KMS-11 (cell line): ENCODE measurements at regions not wholly inside any gene's neighbourhood (a gene's known extent, or its start where the extent isn't known, plus 50 kb on each side); places are given as distances from the start of the nearest gene placed in this dataset.

Source experiments
- H2AFZ ChIP-seq: fragments of 200-600 bp; sonication (generic); 2 replicates; pipeline ENCODE4 v1.6.1; 2016; ENCODE audit warnings: antibody characterized with exemption, mixed run types, low read depth
- H3K27ac ChIP-seq: fragments of 200-600 bp; sonication (generic); 2 replicates; pipeline ENCODE4 v1.6.1; 2016; ENCODE audit warnings: mild to moderate bottlenecking, mixed run types
- H3K27me3 ChIP-seq: fragments of 200-600 bp; sonication (generic); 2 replicates; pipeline ENCODE4 v1.6.1; 2017; ENCODE audit warnings: mild to moderate bottlenecking, low read depth, mixed run types, moderate library complexity; ENCODE audit not compliant: insufficient read depth
- H3K36me3 ChIP-seq: fragments of 200-600 bp; sonication (generic); 2 replicates; pipeline ENCODE4 v1.6.1; 2017; ENCODE audit warnings: mild to moderate bottlenecking, mixed run types; ENCODE audit not compliant: insufficient read depth
- H3K4me1 ChIP-seq: fragments of 200-600 bp; sonication (generic); 2 replicates; pipeline ENCODE4 v1.6.1; 2016; ENCODE audit warnings: mild to moderate bottlenecking, low read depth, mixed run types; ENCODE audit not compliant: poor library complexity, severe bottlenecking
- H3K4me2 ChIP-seq: fragments of 200-600 bp; sonication (generic); 2 replicates; pipeline ENCODE4 v1.7.0; 2016; ENCODE audit warnings: mild to moderate bottlenecking, mixed run types
- H3K4me3 ChIP-seq: fragments of 200-600 bp; sonication (generic); IDR thresholded peaks from 2 replicates; pipeline ENCODE4 v1.6.1; 2017; ENCODE audit warnings: low read depth, low read length, mixed read lengths; ENCODE audit not compliant: insufficient read depth
- H3K79me2 ChIP-seq: fragments of 200-600 bp; sonication (generic); 2 replicates; pipeline ENCODE4 v1.6.1; 2016; ENCODE audit warnings: low read depth, mixed run types; ENCODE audit not compliant: insufficient read depth
- H3K9ac ChIP-seq: fragments of 200-600 bp; sonication (generic); 2 replicates; pipeline ENCODE4 v1.6.1; 2016; ENCODE audit warnings: mild to moderate bottlenecking, mixed run types
- H4K20me1 ChIP-seq: fragments of 200-600 bp; sonication (generic); 2 replicates; pipeline ENCODE4 v1.6.1; 2016; ENCODE audit warnings: mild to moderate bottlenecking, mixed run types; ENCODE audit not compliant: insufficient read depth
- CTCF ChIP-seq: fragments of 200-600 bp; sonication (generic); conservative IDR thresholded peaks from 2 replicates; pipeline ENCODE4 v1.6.1; 2017; ENCODE audit warnings: low read depth, mild to moderate bottlenecking, antibody characterized with exemption, low read length, moderate library complexity, mixed read lengths

GRCh38 chr13:87131611-87132010 is 539.6 kb upstream of the SLITRK5 start:
- TF ChIP-seq CTCF, result no peak
- Histone ChIP-seq H3K4me3 (no peak overlapping the region), H3K4me1 (peaks cover 10% of the 10 kb centered on the region), H3K27ac (no peak overlapping the region), H4K20me1 (no peaks in the 10 kb centered on the region), H3K4me2 (no peak overlapping the region; the same call in 1 of the 2 replicates), H3K79me2 (no peaks in the 10 kb centered on the region), H2AFZ (no peak overlapping the region), H3K27me3 (no peaks in the 10 kb centered on the region), H3K36me3 (no peaks in the 10 kb centered on the region), H3K9ac (no peak overlapping the region)

DNA sequence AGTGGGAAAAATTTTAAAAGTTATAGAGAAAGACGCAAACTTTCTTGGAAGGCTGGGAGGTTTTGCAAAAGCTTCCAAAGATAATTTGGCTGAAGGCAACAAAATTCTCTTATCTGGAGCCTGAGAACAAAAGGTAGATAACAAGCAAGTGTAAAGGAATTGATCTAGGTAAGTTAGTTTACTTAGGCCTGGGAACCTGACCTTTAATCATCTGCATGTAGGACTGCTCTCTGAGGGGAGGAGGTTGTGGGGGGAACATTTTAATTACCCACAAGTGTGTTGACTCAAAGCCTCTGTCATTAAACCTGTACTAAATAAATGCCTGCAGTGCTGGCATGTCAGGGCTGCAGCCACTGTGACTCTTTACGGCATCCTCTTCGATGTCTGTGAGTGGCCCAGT is 532.3 kb upstream of the SLITRK5 start:
- no peak overlapping the region for H2AFZ ChIP-seq
- H3K4me1 ChIP-seq, result no peaks in the 10 kb centered on the region
- H4K20me1 ChIP-seq, result no peaks in the 10 kb centered on the region
- H3K27ac ChIP-seq, result no peak overlapping the region
- H3K79me2 ChIP-seq, result no peaks in the 10 kb centered on the region
- H3K4me2 ChIP-seq, result no peak overlapping the region
- no peaks in the 10 kb centered on the region for H3K36me3 ChIP-seq
- H3K4me3 ChIP-seq, result no peak overlapping the region
- no peak for TF ChIP-seq CTCF
- H3K27me3 ChIP-seq, result no peaks in the 10 kb centered on the region
- no peak overlapping the region for H3K9ac ChIP-seq

- no peak overlapping the region for H3K27ac ChIP-seq
- no peak overlapping the region for H2AFZ ChIP-seq
- H3K9ac ChIP-seq, result no peak overlapping the region
- H3K4me2 ChIP-seq, result no peak overlapping the region
- H3K79me2 ChIP-seq, result no peaks in the 10 kb centered on the region
- H3K4me3 ChIP-seq, result no peak overlapping the region
- no peaks in the 10 kb centered on the region for H3K36me3 ChIP-seq
- H4K20me1 ChIP-seq, result no peaks in the 10 kb centered on the region
- H3K4me1 ChIP-seq, result no peaks in the 10 kb centered on the region
- TF ChIP-seq CTCF, result no peak
- H3K27me3 ChIP-seq, result no peaks in the 10 kb centered on the region
Measured at GRCh38 chr13:87147076-87147475, 524.1 kb upstream of the SLITRK5 start.

DNA sequence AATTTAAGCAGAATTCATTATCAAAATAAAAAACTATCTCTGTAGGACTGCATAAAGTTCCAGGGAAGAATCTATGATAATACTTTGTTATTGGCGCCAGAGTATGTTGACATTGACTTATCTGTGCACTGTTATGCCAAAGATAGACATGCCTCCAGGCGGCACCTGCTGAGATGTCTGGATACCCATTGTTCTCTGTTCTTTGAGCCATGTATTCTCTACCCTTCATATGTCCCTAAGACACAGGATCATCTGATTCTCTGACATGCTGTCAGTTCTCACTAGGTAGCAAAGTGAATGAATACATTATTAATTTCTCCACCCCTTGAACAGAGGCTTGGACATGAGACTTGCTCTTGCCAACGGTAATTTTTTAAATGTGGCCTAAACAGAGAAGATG is 517.8 kb upstream of the SLITRK5 start:
- no peak overlapping the region for H3K4me2 ChIP-seq
- H3K27me3 ChIP-seq, result no peaks in the 10 kb centered on the region
- no peak overlapping the region for H2AFZ ChIP-seq
- no peaks in the 10 kb centered on the region for H3K36me3 ChIP-seq
- no peaks in the 10 kb centered on the region for H3K4me1 ChIP-seq
- no peaks in the 10 kb centered on the region for H4K20me1 ChIP-seq
- no peak overlapping the region for H3K9ac ChIP-seq
- no peak overlapping the region for H3K4me3 ChIP-seq
- TF ChIP-seq CTCF, result no peak
- no peaks in the 10 kb centered on the region for H3K79me2 ChIP-seq
- H3K27ac ChIP-seq, result no peak overlapping the region

GRCh38 chr13:87166348-87166747 is 504.8 kb upstream of the SLITRK5 start:
- H3K36me3 ChIP-seq, result no peaks in the 10 kb centered on the region
- no peak overlapping the region for H2AFZ ChIP-seq
- H4K20me1 ChIP-seq, result no peaks in the 10 kb centered on the region
- H3K27me3 ChIP-seq, result no peaks in the 10 kb centered on the region
- no peak overlapping the region for H3K27ac ChIP-seq
- TF ChIP-seq CTCF, result no peak
- H3K4me2 ChIP-seq, result no peak overlapping the region
- H3K4me1 ChIP-seq, result no peaks in the 10 kb centered on the region
- no peak overlapping the region for H3K9ac ChIP-seq
- H3K79me2 ChIP-seq, result no peaks in the 10 kb centered on the region
- no peak overlapping the region for H3K4me3 ChIP-seq
